Glutamatergic neuron (in vitro differentiated cells): ENCODE measurements at regions not wholly inside any gene's neighbourhood (a gene's known extent, or its start where the extent isn't known, plus 50 kb on each side); places are given as distances from the start of the nearest gene placed in this dataset.

Source experiments
- DNase-seq: peaks from one replicate; pipeline ENCODE4 v3.0.0; 2022
- H3K27ac Mint-ChIP-seq: one replicate; pipeline ENCODE4 v1.8.0; 2020; ENCODE audit warnings: mild to moderate bottlenecking, mixed read lengths, inconsistent platforms; ENCODE audit not compliant: unreplicated experiment
- H3K27me3 Mint-ChIP-seq: one replicate; pipeline ENCODE4 v1.8.0; 2020; ENCODE audit warnings: mild to moderate bottlenecking, moderate library complexity, mixed read lengths, inconsistent platforms; ENCODE audit not compliant: unreplicated experiment
- H3K36me3 Mint-ChIP-seq: one replicate; pipeline ENCODE4 v1.8.0; 2020; ENCODE audit warnings: mild to moderate bottlenecking, mixed read lengths, inconsistent platforms; ENCODE audit not compliant: unreplicated experiment
- H3K4me1 Mint-ChIP-seq: one replicate; pipeline ENCODE4 v1.8.0; 2020; ENCODE audit warnings: mild to moderate bottlenecking, low read depth, mixed read lengths, inconsistent platforms; ENCODE audit not compliant: unreplicated experiment
- H3K4me3 Mint-ChIP-seq: one replicate; pipeline ENCODE4 v1.8.0; 2020; ENCODE audit warnings: mild to moderate bottlenecking, mixed read lengths, inconsistent platforms; ENCODE audit not compliant: unreplicated experiment
- H3K9me3 Mint-ChIP-seq: one replicate; pipeline ENCODE4 v1.8.0; 2020; ENCODE audit warnings: mild to moderate bottlenecking, moderate library complexity, mixed read lengths, inconsistent platforms; ENCODE audit not compliant: unreplicated experiment
- CTCF ChIP-seq: fragments of 200-600 bp; sonication (generic); IDR thresholded peaks from one replicate; pipeline ENCODE4 v1.5.0; 2021; ENCODE audit not compliant: partially characterized antibody, unreplicated experiment

- H3K4me3 Mint-ChIP-seq, result no peak overlapping the region
- no peak overlapping the region for H3K27ac Mint-ChIP-seq
- H3K4me1 Mint-ChIP-seq, result peaks cover 6% of the 10 kb centered on the region
- H3K9me3 Mint-ChIP-seq, result no peaks in the 10 kb centered on the region
- no peak for TF ChIP-seq CTCF
- H3K27me3 Mint-ChIP-seq, result no peaks in the 10 kb centered on the region
- no peaks in the 10 kb centered on the region for H3K36me3 Mint-ChIP-seq
- no peak for DNase-seq
Observed at GRCh38 chr9:109913461-109913810, 133.4 kb downstream of the PALM2AKAP2 start.

- DNase-seq, result no peak
- Mint-ChIP-seq H3K4me1 (peaks cover 10% of the 10 kb centered on the region), H3K36me3 (no peaks in the 10 kb centered on the region), H3K27ac (no peak overlapping the region), H3K9me3 (no peaks in the 10 kb centered on the region), H3K4me3 (no peak overlapping the region), H3K27me3 (no peaks in the 10 kb centered on the region)
- TF ChIP-seq CTCF, result no peak
Observed at GRCh38 chr9:109914280-109915027, 134.5 kb downstream of the PALM2AKAP2 start.

- DNase-seq, result no peak
- Mint-ChIP-seq H3K27me3 (no peaks in the 10 kb centered on the region), H3K27ac (no peak overlapping the region), H3K9me3 (no peaks in the 10 kb centered on the region), H3K4me1 (peaks cover 10% of the 10 kb centered on the region), H3K4me3 (no peak overlapping the region), H3K36me3 (no peaks in the 10 kb centered on the region)
- no peak for TF ChIP-seq CTCF
Observed at GRCh38 chr9:109916316-109916715, 136.3 kb downstream of the PALM2AKAP2 start.

- H3K4me1 Mint-ChIP-seq, result peaks cover 15% of the 10 kb centered on the region
- peak overlapping the region; percentile 2 for H3K27ac Mint-ChIP-seq
- no peaks in the 10 kb centered on the region for H3K36me3 Mint-ChIP-seq
- no peak for DNase-seq
- peaks cover 3% of the 10 kb centered on the region for H3K27me3 Mint-ChIP-seq
- H3K9me3 Mint-ChIP-seq, result no peaks in the 10 kb centered on the region
- no peak for TF ChIP-seq CTCF
- no peak overlapping the region for H3K4me3 Mint-ChIP-seq
Observed at GRCh38 chr9:109918339-109919163, 138.6 kb downstream of the PALM2AKAP2 start.

- Mint-ChIP-seq H3K4me3 (no peak overlapping the region), H3K27me3 (peaks cover 7% of the 10 kb centered on the region), H3K36me3 (no peaks in the 10 kb centered on the region), H3K4me1 (peaks cover 23% of the 10 kb centered on the region), H3K27ac (no peak overlapping the region), H3K9me3 (peaks cover 4% of the 10 kb centered on the region)
- no peak for TF ChIP-seq CTCF
- DNase-seq, result no peak
Observed at GRCh38 chr9:109919736-109920408, 139.9 kb downstream of the PALM2AKAP2 start.
